Neural cell (in vitro differentiated cells): ENCODE measurements at regions not wholly inside any gene's neighbourhood (a gene's known extent, or its start where the extent isn't known, plus 50 kb on each side); places are given as distances from the start of the nearest gene placed in this dataset.

ENCODE experiments used
- EP300 ChIP-seq: fragments of 450-650 bp; conservative IDR thresholded peaks from 2 replicates; pipeline ENCODE4 v1.6.1; 2014; ENCODE audit warnings: antibody characterized with exemption, mild to moderate bottlenecking, moderate library complexity; ENCODE audit not compliant: poor library complexity, severe bottlenecking
- EZH2 ChIP-seq: fragments of 200-600, 300-800 bp; shearing (Covaris generic), sonication (generic); IDR thresholded peaks from 2 replicates; pipeline ENCODE4 v1.6.1; 2014; ENCODE audit warnings: antibody characterized with exemption, low read length, borderline replicate concordance, mild to moderate bottlenecking; ENCODE audit not compliant: insufficient read depth, poor library complexity, severe bottlenecking
- MXI1 ChIP-seq: fragments of 450-650 bp; conservative IDR thresholded peaks from 2 replicates; pipeline ENCODE4 v1.6.1; 2014; ENCODE audit warnings: antibody characterized with exemption, mild to moderate bottlenecking; ENCODE audit not compliant: poor library complexity, severe bottlenecking
- POLR2AphosphoS5 ChIP-seq: IDR thresholded peaks from 2 replicates; pipeline ENCODE4 v1.6.1; 2012
- RAD21 ChIP-seq: fragments of 450-650 bp; conservative IDR thresholded peaks from 2 replicates; pipeline ENCODE4 v1.6.1; 2014; ENCODE audit warnings: antibody characterized with exemption, mild to moderate bottlenecking, moderate library complexity
- SMC3 ChIP-seq: fragments of 450-650 bp; conservative IDR thresholded peaks from 2 replicates; pipeline ENCODE4 v1.6.1; 2014; ENCODE audit warnings: antibody characterized with exemption, mild to moderate bottlenecking, moderate library complexity; ENCODE audit not compliant: poor library complexity
- TAF1 ChIP-seq: IDR thresholded peaks from 2 replicates; pipeline ENCODE4 v1.6.1; 2012; ENCODE audit warnings: low read depth
- TF ChIP-seq, protein P1 (sequence below): fragments of 450-650 bp; IDR thresholded peaks from 2 replicates; pipeline ENCODE4 v1.5.1; 2014; ENCODE audit warnings: antibody characterized with exemption, mild to moderate bottlenecking, moderate library complexity; ENCODE audit not compliant: poor library complexity, severe bottlenecking
- TF ChIP-seq, protein P2 (sequence below): IDR thresholded peaks from 2 replicates; pipeline ENCODE4 v1.6.1; 2012; ENCODE audit warnings: borderline replicate concordance

DNA sequence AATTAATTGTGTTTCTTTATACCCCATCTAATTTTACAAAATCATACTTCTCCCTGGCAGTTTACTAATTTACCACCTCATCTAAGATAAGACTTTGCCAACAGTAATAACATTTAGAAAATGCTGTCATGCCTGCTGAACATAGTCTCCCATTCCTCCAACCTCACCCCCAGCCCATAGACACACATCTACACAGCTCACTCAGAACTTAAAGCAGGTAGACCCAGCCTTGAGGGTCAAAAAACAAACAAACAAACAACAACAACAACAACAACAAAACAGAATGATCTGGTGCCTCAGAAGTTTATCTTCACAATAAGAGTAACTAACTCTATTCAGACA lies 94.0 kb downstream of the ZC3H11B start:
- TF ChIP-seq, protein P1, sequence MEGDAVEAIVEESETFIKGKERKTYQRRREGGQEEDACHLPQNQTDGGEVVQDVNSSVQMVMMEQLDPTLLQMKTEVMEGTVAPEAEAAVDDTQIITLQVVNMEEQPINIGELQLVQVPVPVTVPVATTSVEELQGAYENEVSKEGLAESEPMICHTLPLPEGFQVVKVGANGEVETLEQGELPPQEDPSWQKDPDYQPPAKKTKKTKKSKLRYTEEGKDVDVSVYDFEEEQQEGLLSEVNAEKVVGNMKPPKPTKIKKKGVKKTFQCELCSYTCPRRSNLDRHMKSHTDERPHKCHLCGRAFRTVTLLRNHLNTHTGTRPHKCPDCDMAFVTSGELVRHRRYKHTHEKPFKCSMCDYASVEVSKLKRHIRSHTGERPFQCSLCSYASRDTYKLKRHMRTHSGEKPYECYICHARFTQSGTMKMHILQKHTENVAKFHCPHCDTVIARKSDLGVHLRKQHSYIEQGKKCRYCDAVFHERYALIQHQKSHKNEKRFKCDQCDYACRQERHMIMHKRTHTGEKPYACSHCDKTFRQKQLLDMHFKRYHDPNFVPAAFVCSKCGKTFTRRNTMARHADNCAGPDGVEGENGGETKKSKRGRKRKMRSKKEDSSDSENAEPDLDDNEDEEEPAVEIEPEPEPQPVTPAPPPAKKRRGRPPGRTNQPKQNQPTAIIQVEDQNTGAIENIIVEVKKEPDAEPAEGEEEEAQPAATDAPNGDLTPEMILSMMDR: no peak
- TF ChIP-seq POLR2AphosphoS5 (no peak), EP300 (no peak), EZH2 (no peak), RAD21 (no peak), SMC3 (no peak), MXI1 (no peak), TAF1 (no peak)
- TF ChIP-seq, protein P2, sequence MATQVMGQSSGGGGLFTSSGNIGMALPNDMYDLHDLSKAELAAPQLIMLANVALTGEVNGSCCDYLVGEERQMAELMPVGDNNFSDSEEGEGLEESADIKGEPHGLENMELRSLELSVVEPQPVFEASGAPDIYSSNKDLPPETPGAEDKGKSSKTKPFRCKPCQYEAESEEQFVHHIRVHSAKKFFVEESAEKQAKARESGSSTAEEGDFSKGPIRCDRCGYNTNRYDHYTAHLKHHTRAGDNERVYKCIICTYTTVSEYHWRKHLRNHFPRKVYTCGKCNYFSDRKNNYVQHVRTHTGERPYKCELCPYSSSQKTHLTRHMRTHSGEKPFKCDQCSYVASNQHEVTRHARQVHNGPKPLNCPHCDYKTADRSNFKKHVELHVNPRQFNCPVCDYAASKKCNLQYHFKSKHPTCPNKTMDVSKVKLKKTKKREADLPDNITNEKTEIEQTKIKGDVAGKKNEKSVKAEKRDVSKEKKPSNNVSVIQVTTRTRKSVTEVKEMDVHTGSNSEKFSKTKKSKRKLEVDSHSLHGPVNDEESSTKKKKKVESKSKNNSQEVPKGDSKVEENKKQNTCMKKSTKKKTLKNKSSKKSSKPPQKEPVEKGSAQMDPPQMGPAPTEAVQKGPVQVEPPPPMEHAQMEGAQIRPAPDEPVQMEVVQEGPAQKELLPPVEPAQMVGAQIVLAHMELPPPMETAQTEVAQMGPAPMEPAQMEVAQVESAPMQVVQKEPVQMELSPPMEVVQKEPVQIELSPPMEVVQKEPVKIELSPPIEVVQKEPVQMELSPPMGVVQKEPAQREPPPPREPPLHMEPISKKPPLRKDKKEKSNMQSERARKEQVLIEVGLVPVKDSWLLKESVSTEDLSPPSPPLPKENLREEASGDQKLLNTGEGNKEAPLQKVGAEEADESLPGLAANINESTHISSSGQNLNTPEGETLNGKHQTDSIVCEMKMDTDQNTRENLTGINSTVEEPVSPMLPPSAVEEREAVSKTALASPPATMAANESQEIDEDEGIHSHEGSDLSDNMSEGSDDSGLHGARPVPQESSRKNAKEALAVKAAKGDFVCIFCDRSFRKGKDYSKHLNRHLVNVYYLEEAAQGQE: no peak
